Gastroesophageal sphincter (tissue), 3 donors: ENCODE measurements at regions not wholly inside any gene's neighbourhood (a gene's known extent, or its start where the extent isn't known, plus 50 kb on each side); places are given as distances from the start of the nearest gene placed in this dataset.

Experiments used
- CTCF ChIP-seq, 4 experiments: fragments of 200-600 bp in 2 of 4; fragments of 450-650 bp in 2 of 4; sonication (generic) in 1 of 4; IDR thresholded peaks; one replicate each; pipeline ENCODE4 v1.5.1; 2017 to 2019; ENCODE audit warnings: antibody characterized with exemption in 4 of 4, mild to moderate bottlenecking in 2 of 4, moderate library complexity in 2 of 4
- POLR2A ChIP-seq, 2 donors: fragments of 450-650 bp; IDR thresholded peaks; one replicate each; pipeline ENCODE4 v1.6.1; 2017; ENCODE audit warnings: antibody characterized with exemption in 2 of 2, mild to moderate bottlenecking in 2 of 2, moderate library complexity in 1 of 2
- POLR2AphosphoS5 ChIP-seq: sonication (generic); formaldehyde crosslinking; IDR thresholded peaks from one replicate; pipeline ENCODE4 v1.6.1; 2017; ENCODE audit warnings: antibody characterized with exemption

DNA sequence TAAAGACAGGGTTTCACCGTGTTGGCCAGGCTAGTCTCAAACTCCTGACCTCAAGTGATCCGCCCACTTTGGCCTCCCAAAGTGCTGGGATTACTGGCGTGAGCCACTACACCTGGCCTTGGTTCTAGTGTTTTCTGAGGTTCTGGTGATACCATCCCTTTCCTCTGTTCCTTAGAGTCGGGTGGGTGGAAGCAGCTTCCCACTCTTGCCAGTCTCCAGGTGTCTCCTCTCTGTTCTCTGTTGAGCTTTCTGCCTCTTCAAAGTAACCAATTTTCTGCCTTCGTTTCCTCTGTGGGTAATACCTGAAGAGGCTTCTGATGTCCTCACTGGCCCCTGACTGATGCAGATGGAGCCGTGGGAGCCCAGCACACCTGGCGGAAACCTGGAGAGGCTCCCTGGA lies 53.4 kb upstream of the LHX5 start:
- TF ChIP-seq POLR2AphosphoS5 = no peak
- TF ChIP-seq CTCF (IDR thresholded peaks at IDR 0.05) = no peak
- TF ChIP-seq POLR2A (IDR thresholded peaks at IDR 0.05) = no peak
